CD8-positive, alpha-beta memory T cell (primary cell): ENCODE measurements at regions not wholly inside any gene's neighbourhood (a gene's known extent, or its start where the extent isn't known, plus 50 kb on each side); places are given as distances from the start of the nearest gene placed in this dataset.

Source experiments
- CTCF ChIA-PET: fragments of 350-600 bp; sonication (Branson Sonifier 250); formaldehyde crosslinking; loops from one replicate; lab custom pipeline; 2021; ENCODE audit warnings: antibody characterized with exemption; lab: Charles Lee
- POLR2A ChIA-PET: fragments of 350-600 bp; sonication (Branson Sonifier 250); formaldehyde crosslinking; loops from one replicate; lab custom pipeline; 2021; ENCODE audit warnings: antibody characterized with exemption; lab: Charles Lee
- DNase-seq, 5 donors: peaks; one replicate each; pipeline versions ENCODE4 v3.0.0 to v3.0.0-alpha.2; 2020 to 2022; ENCODE audit warnings: mixed read lengths in 1 of 5
- H3K27ac ChIP-seq: one replicate; pipeline ENCODE4 v1.7.0; 2013; ENCODE audit warnings: low read depth, mild to moderate bottlenecking, low read length, moderate library complexity
- H3K27me3 ChIP-seq: 2 replicates; pipeline ENCODE4 v1.7.0; 2013; ENCODE audit warnings: low read length, mild to moderate bottlenecking; ENCODE audit not compliant: insufficient read depth, poor library complexity, severe bottlenecking
- H3K36me3 ChIP-seq: 2 replicates; pipeline ENCODE4 v1.7.0; 2013; ENCODE audit warnings: mild to moderate bottlenecking, low read length, moderate library complexity; ENCODE audit not compliant: insufficient read depth
- H3K4me1 ChIP-seq: 2 replicates; pipeline ENCODE4 v1.7.0; 2013; ENCODE audit warnings: mild to moderate bottlenecking, low read length, moderate library complexity; ENCODE audit not compliant: insufficient read depth
- H3K4me3 ChIP-seq: 2 replicates; pipeline ENCODE4 v1.7.0; 2013; ENCODE audit warnings: mild to moderate bottlenecking, low read length
- H3K9me3 ChIP-seq: 2 replicates; pipeline ENCODE4 v1.7.0; 2013; ENCODE audit warnings: mild to moderate bottlenecking, low read length
- H3K27ac Mint-ChIP-seq, 8 donors: one replicate each; pipeline ENCODE4 v1.8.0; 2020 to 2021; ENCODE audit warnings: mixed read lengths in 8 of 8, mild to moderate bottlenecking in 6 of 8, inconsistent platforms in 3 of 8, moderate library complexity in 3 of 8
- H3K27me3 Mint-ChIP-seq, 2 donors: one replicate each; pipeline ENCODE4 v1.8.0; 2020 to 2021; ENCODE audit warnings: mixed read lengths in 2 of 2, mild to moderate bottlenecking in 1 of 2, moderate library complexity in 1 of 2
- H3K36me3 Mint-ChIP-seq, 3 donors: one replicate each; pipeline ENCODE4 v1.8.0; 2020 to 2021; ENCODE audit warnings: mixed read lengths in 3 of 3, inconsistent platforms in 1 of 3, mild to moderate bottlenecking in 1 of 3
- H3K4me1 Mint-ChIP-seq, 3 donors: one replicate each; pipeline ENCODE4 v1.8.0; 2020 to 2021; ENCODE audit warnings: mixed read lengths in 3 of 3, inconsistent platforms in 1 of 3, mild to moderate bottlenecking in 1 of 3
- H3K4me3 Mint-ChIP-seq, 7 donors: one replicate each; pipeline ENCODE4 v1.8.0; 2020 to 2021; ENCODE audit warnings: mixed read lengths in 7 of 7, mild to moderate bottlenecking in 6 of 7, moderate library complexity in 4 of 7, inconsistent platforms in 2 of 7
- H3K9me3 Mint-ChIP-seq, 5 donors: one replicate each; pipeline ENCODE4 v1.8.0; 2020 to 2022; ENCODE audit warnings: mixed read lengths in 5 of 5, mild to moderate bottlenecking in 3 of 5, moderate library complexity in 2 of 5, inconsistent platforms in 1 of 5

GRCh38 chr10:84848967-84849366 lies 520.6 kb downstream of the CCSER2 start:
- Mint-ChIP-seq H3K4me3 (no peak overlapping the region), H3K27ac (no peak overlapping the region), H3K9me3 (no peaks in the 10 kb centered on the region), H3K27me3 (no peaks in the 10 kb centered on the region), H3K4me1 (no peaks in the 10 kb centered on the region), H3K36me3 (no peaks in the 10 kb centered on the region)
- Histone ChIP-seq H3K9me3 (no peaks in the 10 kb centered on the region), H3K36me3 (no peaks in the 10 kb centered on the region), H3K27ac (no peak overlapping the region), H3K27me3 (no peaks in the 10 kb centered on the region), H3K4me1 (no peaks in the 10 kb centered on the region), H3K4me3 (no peak overlapping the region)
- DNase-seq = no peak
- CTCF ChIA-PET = no interaction called here
- POLR2A ChIA-PET = no interaction called here

GRCh38 chr10:84850826-84851225 lies 522.4 kb downstream of the CCSER2 start:
- Histone ChIP-seq H3K4me3 (no peak overlapping the region), H3K9me3 (no peaks in the 10 kb centered on the region), H3K36me3 (no peaks in the 10 kb centered on the region), H3K27me3 (no peaks in the 10 kb centered on the region), H3K4me1 (no peaks in the 10 kb centered on the region), H3K27ac (no peak overlapping the region)
- no peak overlapping the region for H3K27ac Mint-ChIP-seq
- CTCF ChIA-PET = no interaction called here
- no peaks in the 10 kb centered on the region for H3K36me3 Mint-ChIP-seq
- no peaks in the 10 kb centered on the region for H3K27me3 Mint-ChIP-seq
- no peaks in the 10 kb centered on the region for H3K4me1 Mint-ChIP-seq
- no peak overlapping the region for H3K4me3 Mint-ChIP-seq
- H3K9me3 Mint-ChIP-seq = no peaks in the 10 kb centered on the region
- DNase-seq = no peak
- POLR2A ChIA-PET = no interaction called here

- Mint-ChIP-seq H3K27me3 (no peaks in the 10 kb centered on the region), H3K9me3 (no peaks in the 10 kb centered on the region), H3K27ac (no peak overlapping the region), H3K4me3 (no peak overlapping the region), H3K4me1 (no peaks in the 10 kb centered on the region), H3K36me3 (no peaks in the 10 kb centered on the region)
- no peak for DNase-seq
- Histone ChIP-seq H3K36me3 (no peaks in the 10 kb centered on the region), H3K27ac (no peak overlapping the region), H3K4me3 (no peak overlapping the region), H3K27me3 (no peaks in the 10 kb centered on the region), H3K9me3 (no peaks in the 10 kb centered on the region), H3K4me1 (no peaks in the 10 kb centered on the region)
- ChIA-PET CTCF (no interaction called here), POLR2A (no interaction called here)
Observed at GRCh38 chr10:84854439-84854838, 526.0 kb downstream of the CCSER2 start.

- H3K36me3 ChIP-seq = no peaks in the 10 kb centered on the region
- H3K4me1 Mint-ChIP-seq = no peaks in the 10 kb centered on the region
- no peaks in the 10 kb centered on the region for H3K9me3 ChIP-seq
- H3K27me3 ChIP-seq = no peaks in the 10 kb centered on the region
- H3K27ac Mint-ChIP-seq = no peak overlapping the region
- H3K27ac ChIP-seq = no peak overlapping the region
- DNase-seq = no peak
- peaks cover 2 to 8% of the 10 kb centered on the region in 2 donors for H3K27me3 Mint-ChIP-seq
- ChIA-PET POLR2A (no interaction called here), CTCF (no interaction called here)
- no peaks in the 10 kb centered on the region for H3K4me1 ChIP-seq
- H3K9me3 Mint-ChIP-seq = peaks cover 0 to 6% (median 4%) of the 10 kb centered on the region in 5 donors
- peak overlapping the region in 1 of 7 donors; percentile 51 for H3K4me3 Mint-ChIP-seq
- H3K36me3 Mint-ChIP-seq = peaks cover 0 to 1% (median 0%) of the 10 kb centered on the region in 3 donors
- no peak overlapping the region for H3K4me3 ChIP-seq
Observed at GRCh38 chr10:84860855-84861254, 532.5 kb downstream of the CCSER2 start.

- H3K9me3 Mint-ChIP-seq = peaks cover 2 to 6% (median 5%) of the 10 kb centered on the region in 5 donors
- peaks cover 3 to 13% of the 10 kb centered on the region in 2 donors for H3K27me3 Mint-ChIP-seq
- H3K36me3 ChIP-seq = no peaks in the 10 kb centered on the region
- no peak overlapping the region for H3K4me3 Mint-ChIP-seq
- H3K4me1 ChIP-seq = no peaks in the 10 kb centered on the region
- H3K4me3 ChIP-seq = no peak overlapping the region
- DNase-seq = no peak
- POLR2A ChIA-PET = no interaction called here
- H3K27me3 ChIP-seq = no peaks in the 10 kb centered on the region
- no peaks in the 10 kb centered on the region for H3K4me1 Mint-ChIP-seq
- H3K36me3 Mint-ChIP-seq = peaks cover 0 to 6% (median 0%) of the 10 kb centered on the region in 3 donors
- H3K27ac Mint-ChIP-seq = no peak overlapping the region
- CTCF ChIA-PET = no interaction called here
- H3K27ac ChIP-seq = no peak overlapping the region
- H3K9me3 ChIP-seq = no peaks in the 10 kb centered on the region
Observed at GRCh38 chr10:84862551-84862950, 534.2 kb downstream of the CCSER2 start.

GRCh38 chr10:84863675-84864074 lies 535.3 kb downstream of the CCSER2 start:
- Mint-ChIP-seq H3K9me3 (peaks cover 3 to 8% (median 6%) of the 10 kb centered on the region in 5 donors), H3K27me3 (peaks cover 3 to 13% of the 10 kb centered on the region in 2 donors), H3K4me3 (no peak overlapping the region), H3K27ac (no peak overlapping the region), H3K36me3 (peaks cover 0 to 6% (median 0%) of the 10 kb centered on the region in 3 donors), H3K4me1 (no peaks in the 10 kb centered on the region)
- Histone ChIP-seq H3K9me3 (no peaks in the 10 kb centered on the region), H3K27me3 (no peaks in the 10 kb centered on the region), H3K4me3 (no peak overlapping the region), H3K4me1 (no peaks in the 10 kb centered on the region), H3K36me3 (no peaks in the 10 kb centered on the region), H3K27ac (no peak overlapping the region)
- ChIA-PET POLR2A (no interaction called here), CTCF (no interaction called here)
- DNase-seq = no peak

- H3K4me1 ChIP-seq = no peaks in the 10 kb centered on the region
- ChIA-PET CTCF (no interaction called here), POLR2A (no interaction called here)
- Mint-ChIP-seq H3K4me3 (no peak overlapping the region), H3K4me1 (no peaks in the 10 kb centered on the region), H3K36me3 (no peaks in the 10 kb centered on the region), H3K27ac (no peak overlapping the region), H3K27me3 (no peaks in the 10 kb centered on the region), H3K9me3 (peaks cover 0 to 4% (median 0%) of the 10 kb centered on the region in 5 donors)
- H3K27ac ChIP-seq = no peak overlapping the region
- H3K36me3 ChIP-seq = no peaks in the 10 kb centered on the region
- DNase-seq = no peak
- H3K27me3 ChIP-seq = no peaks in the 10 kb centered on the region
- H3K4me3 ChIP-seq = no peak overlapping the region
- no peaks in the 10 kb centered on the region for H3K9me3 ChIP-seq
Observed at GRCh38 chr10:84876116-84876999, 548.0 kb downstream of the CCSER2 start.

GRCh38 chr10:84879991-84880390 lies 551.6 kb downstream of the CCSER2 start:
- CTCF ChIA-PET = no interaction called here
- no peaks in the 10 kb centered on the region for H3K27me3 ChIP-seq
- DNase-seq = no peak
- no peaks in the 10 kb centered on the region for H3K36me3 Mint-ChIP-seq
- H3K27ac Mint-ChIP-seq = no peak overlapping the region
- no peak overlapping the region for H3K27ac ChIP-seq
- H3K36me3 ChIP-seq = no peaks in the 10 kb centered on the region
- no peaks in the 10 kb centered on the region for H3K4me1 Mint-ChIP-seq
- H3K4me1 ChIP-seq = no peaks in the 10 kb centered on the region
- no peak overlapping the region for H3K4me3 Mint-ChIP-seq
- H3K4me3 ChIP-seq = no peak overlapping the region
- H3K27me3 Mint-ChIP-seq = no peaks in the 10 kb centered on the region
- no peaks in the 10 kb centered on the region for H3K9me3 ChIP-seq
- peaks cover 0 to 2% (median 0%) of the 10 kb centered on the region in 5 donors for H3K9me3 Mint-ChIP-seq
- POLR2A ChIA-PET = no interaction called here
